PC-9 (cell line): ENCODE measurements at regions not wholly inside any gene's neighbourhood (a gene's known extent, or its start where the extent isn't known, plus 50 kb on each side); places are given as distances from the start of the nearest gene placed in this dataset.

ENCODE experiments used
- EZH2 ChIP-seq: fragments of 200-600 bp; sonication (generic); IDR thresholded peaks from 2 replicates; pipeline ENCODE4 v1.8.0; 2017; ENCODE audit warnings: antibody characterized with exemption, low read depth
- TF ChIP-seq, protein P1 (sequence below): fragments of 200-600 bp; sonication (generic); conservative IDR thresholded peaks from 2 replicates; pipeline ENCODE4 v1.6.1; 2017; ENCODE audit warnings: mixed run types, antibody characterized with exemption, mild to moderate bottlenecking, moderate library complexity

DNA sequence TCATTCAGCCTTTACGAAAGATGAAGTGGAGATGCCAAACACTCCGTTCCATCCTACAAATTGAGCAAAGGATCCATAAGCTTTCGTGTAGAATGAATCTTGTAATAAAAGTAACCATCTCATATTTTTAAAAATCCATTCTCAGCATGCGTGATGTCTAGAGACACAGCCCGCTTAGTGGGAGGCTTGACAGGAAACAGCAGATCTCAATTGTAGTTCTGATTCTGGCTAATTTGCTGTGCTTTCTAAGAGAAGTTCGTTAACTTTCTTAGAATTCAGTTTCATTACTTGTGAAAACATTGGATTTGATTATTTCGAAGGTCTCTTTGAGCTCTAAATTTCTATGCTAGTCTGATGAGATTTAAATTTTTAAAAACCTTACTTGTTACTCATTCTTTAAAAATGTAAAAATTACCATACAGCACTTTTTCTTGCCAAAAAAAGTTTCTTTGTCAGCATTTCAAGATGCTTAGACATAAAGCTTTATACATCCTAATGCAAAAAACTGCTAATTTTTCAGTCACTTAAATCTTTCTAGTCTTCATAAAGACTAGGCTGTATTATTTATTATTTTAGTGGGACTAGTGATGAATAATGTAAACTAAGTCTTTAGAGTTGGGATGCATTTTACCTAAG lies 66.9 kb upstream of the NEIL3 start:
- TF ChIP-seq, protein P1, sequence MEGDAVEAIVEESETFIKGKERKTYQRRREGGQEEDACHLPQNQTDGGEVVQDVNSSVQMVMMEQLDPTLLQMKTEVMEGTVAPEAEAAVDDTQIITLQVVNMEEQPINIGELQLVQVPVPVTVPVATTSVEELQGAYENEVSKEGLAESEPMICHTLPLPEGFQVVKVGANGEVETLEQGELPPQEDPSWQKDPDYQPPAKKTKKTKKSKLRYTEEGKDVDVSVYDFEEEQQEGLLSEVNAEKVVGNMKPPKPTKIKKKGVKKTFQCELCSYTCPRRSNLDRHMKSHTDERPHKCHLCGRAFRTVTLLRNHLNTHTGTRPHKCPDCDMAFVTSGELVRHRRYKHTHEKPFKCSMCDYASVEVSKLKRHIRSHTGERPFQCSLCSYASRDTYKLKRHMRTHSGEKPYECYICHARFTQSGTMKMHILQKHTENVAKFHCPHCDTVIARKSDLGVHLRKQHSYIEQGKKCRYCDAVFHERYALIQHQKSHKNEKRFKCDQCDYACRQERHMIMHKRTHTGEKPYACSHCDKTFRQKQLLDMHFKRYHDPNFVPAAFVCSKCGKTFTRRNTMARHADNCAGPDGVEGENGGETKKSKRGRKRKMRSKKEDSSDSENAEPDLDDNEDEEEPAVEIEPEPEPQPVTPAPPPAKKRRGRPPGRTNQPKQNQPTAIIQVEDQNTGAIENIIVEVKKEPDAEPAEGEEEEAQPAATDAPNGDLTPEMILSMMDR: no peak
- no peak for TF ChIP-seq EZH2
